CD14-positive monocyte (primary cell): ENCODE measurements at regions not wholly inside any gene's neighbourhood (a gene's known extent, or its start where the extent isn't known, plus 50 kb on each side); places are given as distances from the start of the nearest gene placed in this dataset.

Experiments used
- DNase-seq, 3 donors: peaks; one replicate each; pipeline ENCODE4 v3.0.0-alpha.2; 2011 to 2022
- H2AFZ ChIP-seq: 2 replicates; pipeline ENCODE4 v1.6.0; 2012; ENCODE audit warnings: mild to moderate bottlenecking, low read depth, low read length, inconsistent platforms; ENCODE audit not compliant: insufficient read depth, poor library complexity, severe bottlenecking
- H3K27ac ChIP-seq, 2 donors: 1 replicate in 1 of 2; 2 replicates in 1 of 2; pipeline ENCODE4 v1.5.1; 2012 to 2013; ENCODE audit warnings: low read length in 2 of 2, control low read depth in 1 of 2, inconsistent platforms in 1 of 2, low read depth in 1 of 2, mild to moderate bottlenecking in 1 of 2
- H3K27me3 ChIP-seq, 2 donors: one replicate each; pipeline versions ENCODE4 v1.6.0 to v1.6.1; 2011 to 2013; ENCODE audit warnings: low read length in 2 of 2; ENCODE audit not compliant: control insufficient read depth in 2 of 2, insufficient read depth in 2 of 2
- H3K36me3 ChIP-seq, 2 donors: replicated peaks in 1 of 2; 1 replicate in 1 of 2; 2 replicates in 1 of 2; pipeline versions ENCODE4 v1.5.1 to v1.6.1; 2012 to 2013; ENCODE audit warnings: low read length in 2 of 2, control low read depth in 1 of 2, inconsistent platforms in 1 of 2, mild to moderate bottlenecking in 1 of 2; ENCODE audit not compliant: insufficient read depth in 2 of 2, control insufficient read depth in 1 of 2
- H3K4me1 ChIP-seq, 2 donors: 1 replicate in 1 of 2; 2 replicates in 1 of 2; pipeline versions ENCODE4 v1.5.1 to v1.6.1; 2012 to 2013; ENCODE audit warnings: low read length in 2 of 2, control low read depth in 1 of 2, inconsistent platforms in 1 of 2, mild to moderate bottlenecking in 1 of 2, moderate library complexity in 1 of 2; ENCODE audit not compliant: insufficient read depth in 2 of 2, control insufficient read depth in 1 of 2
- H3K4me2 ChIP-seq: replicated peaks from 2 replicates; pipeline ENCODE3; 2012; ENCODE audit warnings: low read length, moderate library complexity, mild to moderate bottlenecking; ENCODE audit not compliant: poor library complexity, severe bottlenecking; ENCODE audit errors: extremely low read depth
- H3K4me3 ChIP-seq, 3 experiments: fragments of 200-600 bp in 1 of 3; sonication (generic) in 1 of 3; replicated peaks in 1 of 3; 1 replicate in 2 of 3; 2 replicates in 1 of 3; pipeline ENCODE4 v1.5.1; 2011 to 2013; ENCODE audit warnings: low read length in 3 of 3, mild to moderate bottlenecking in 3 of 3, control low read depth in 2 of 3, low read depth in 2 of 3, inconsistent platforms in 1 of 3, moderate library complexity in 1 of 3
- H3K79me2 ChIP-seq: 2 replicates; pipeline ENCODE4 v1.6.0; 2012; ENCODE audit warnings: mild to moderate bottlenecking, control low read depth, inconsistent platforms, low read length, moderate library complexity; ENCODE audit not compliant: insufficient read depth
- H3K9ac ChIP-seq: 2 replicates; pipeline ENCODE4 v1.6.0; 2017; ENCODE audit warnings: low read length, mild to moderate bottlenecking; ENCODE audit not compliant: insufficient read depth, poor library complexity, severe bottlenecking
- H3K9me3 ChIP-seq, 2 donors: replicated peaks in 1 of 2; 1 replicate in 1 of 2; 2 replicates in 1 of 2; pipeline versions ENCODE4 v1.5.1 to v1.6.1; 2012 to 2013; ENCODE audit warnings: low read length in 2 of 2, control low read depth in 1 of 2; ENCODE audit not compliant: control insufficient read depth in 1 of 2, insufficient read depth in 1 of 2
- H4K20me1 ChIP-seq: 2 replicates; pipeline ENCODE4 v1.6.0; 2012; ENCODE audit warnings: mild to moderate bottlenecking, low read length, control low read depth, moderate library complexity; ENCODE audit not compliant: insufficient read depth
- H3K27ac Mint-ChIP-seq, 7 donors: one replicate each; pipeline ENCODE4 v1.8.0; 2020; ENCODE audit warnings: mild to moderate bottlenecking in 7 of 7, mixed read lengths in 7 of 7, moderate library complexity in 6 of 7, inconsistent platforms in 2 of 7
- H3K27me3 Mint-ChIP-seq, 3 donors: one replicate each; pipeline ENCODE4 v1.8.0; 2021 to 2022; ENCODE audit warnings: low read depth in 3 of 3, mild to moderate bottlenecking in 3 of 3, mixed read lengths in 3 of 3, moderate library complexity in 3 of 3, inconsistent platforms in 1 of 3
- H3K36me3 Mint-ChIP-seq, 2 donors: one replicate each; pipeline ENCODE4 v1.8.0; 2020; ENCODE audit warnings: mixed read lengths in 2 of 2, inconsistent platforms in 1 of 2, mild to moderate bottlenecking in 1 of 2
- H3K4me1 Mint-ChIP-seq: one replicate; pipeline ENCODE4 v1.8.0; 2020; ENCODE audit warnings: mild to moderate bottlenecking, mixed read lengths
- H3K4me3 Mint-ChIP-seq, 2 donors: one replicate each; pipeline ENCODE4 v1.8.0; 2020; ENCODE audit warnings: mild to moderate bottlenecking in 2 of 2, mixed read lengths in 2 of 2, moderate library complexity in 1 of 2
- H3K9me3 Mint-ChIP-seq, 7 donors: one replicate each; pipeline ENCODE4 v1.8.0; 2020 to 2022; ENCODE audit warnings: mixed read lengths in 7 of 7, mild to moderate bottlenecking in 6 of 7, moderate library complexity in 6 of 7, inconsistent platforms in 2 of 7
- WGBS: methylation state at CpG from one replicate; pipeline ENCODE4 v1.1.5; 2013; ENCODE audit warnings: missing lambda C conversion rate; ENCODE audit not compliant: insufficient coverage; 5-methylcytosine and 5-hydroxymethylcytosine counted together
- intact Hi-C, 2 donors: fragments of 100-400 bp; cut with micrococcal nuclease; formaldehyde crosslinking; loops; one replicate each; pipeline versions ENCODE4 v1.15.0 to v1.15.1; 2023
- TF ChIP-seq, protein P1 (sequence below): fragments of 200-600 bp; IDR thresholded peaks from one replicate; pipeline ENCODE4 v1.8.0; 2022; ENCODE audit warnings: antibody characterized with exemption, mild to moderate bottlenecking

DNA sequence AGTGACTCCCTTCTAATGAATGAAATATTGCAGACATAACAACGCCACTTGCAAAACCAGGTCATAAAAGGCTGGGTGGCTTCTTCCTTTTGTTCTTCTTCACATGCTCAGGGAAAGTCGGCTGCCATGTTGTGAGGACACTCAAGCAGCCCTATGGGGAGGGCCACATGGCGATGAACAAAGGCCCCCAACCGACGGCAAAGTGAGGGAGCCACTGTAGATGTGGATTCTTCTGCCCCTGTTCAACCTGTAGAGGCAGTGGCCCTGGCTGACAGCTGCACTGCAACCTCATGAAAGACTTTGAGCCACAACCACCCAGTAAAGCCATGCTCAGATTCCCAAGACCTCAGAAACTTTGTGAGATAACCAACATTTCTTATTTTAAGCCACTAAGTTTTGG, 203.5 kb upstream of the TNRC6C start:
- H3K36me3 Mint-ChIP-seq, result no peaks in the 10 kb centered on the region
- H3K27me3 ChIP-seq, result no peaks in the 10 kb centered on the region
- peaks cover 2 to 4% (median 2%) of the 10 kb centered on the region in 3 donors for H3K27me3 Mint-ChIP-seq
- H3K4me1 Mint-ChIP-seq, result no peaks in the 10 kb centered on the region
- H3K9me3 ChIP-seq, result peaks cover 4 to 9% of the 10 kb centered on the region in 2 donors
- H3K9ac ChIP-seq, result no peak overlapping the region
- no peaks in the 10 kb centered on the region for H3K79me2 ChIP-seq
- TF ChIP-seq, protein P1, sequence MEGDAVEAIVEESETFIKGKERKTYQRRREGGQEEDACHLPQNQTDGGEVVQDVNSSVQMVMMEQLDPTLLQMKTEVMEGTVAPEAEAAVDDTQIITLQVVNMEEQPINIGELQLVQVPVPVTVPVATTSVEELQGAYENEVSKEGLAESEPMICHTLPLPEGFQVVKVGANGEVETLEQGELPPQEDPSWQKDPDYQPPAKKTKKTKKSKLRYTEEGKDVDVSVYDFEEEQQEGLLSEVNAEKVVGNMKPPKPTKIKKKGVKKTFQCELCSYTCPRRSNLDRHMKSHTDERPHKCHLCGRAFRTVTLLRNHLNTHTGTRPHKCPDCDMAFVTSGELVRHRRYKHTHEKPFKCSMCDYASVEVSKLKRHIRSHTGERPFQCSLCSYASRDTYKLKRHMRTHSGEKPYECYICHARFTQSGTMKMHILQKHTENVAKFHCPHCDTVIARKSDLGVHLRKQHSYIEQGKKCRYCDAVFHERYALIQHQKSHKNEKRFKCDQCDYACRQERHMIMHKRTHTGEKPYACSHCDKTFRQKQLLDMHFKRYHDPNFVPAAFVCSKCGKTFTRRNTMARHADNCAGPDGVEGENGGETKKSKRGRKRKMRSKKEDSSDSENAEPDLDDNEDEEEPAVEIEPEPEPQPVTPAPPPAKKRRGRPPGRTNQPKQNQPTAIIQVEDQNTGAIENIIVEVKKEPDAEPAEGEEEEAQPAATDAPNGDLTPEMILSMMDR, result no peak
- no peak overlapping the region for H3K4me2 ChIP-seq
- H3K36me3 ChIP-seq, result no peaks in the 10 kb centered on the region
- 100% methylated on average over 2 of the region's 5 CpGs for WGBS
- no peaks in the 10 kb centered on the region for H4K20me1 ChIP-seq
- no peak overlapping the region for H3K4me3 Mint-ChIP-seq
- H3K9me3 Mint-ChIP-seq, result peaks cover 4 to 12% (median 7%) of the 10 kb centered on the region in 7 donors
- no peak overlapping the region for H3K27ac Mint-ChIP-seq
- H3K4me3 ChIP-seq, result no peak overlapping the region
- intact Hi-C loops, result no loop called here
- H2AFZ ChIP-seq, result no peak overlapping the region
- no peak for DNase-seq
- H3K27ac ChIP-seq, result no peak overlapping the region
- no peaks in the 10 kb centered on the region for H3K4me1 ChIP-seq

DNA sequence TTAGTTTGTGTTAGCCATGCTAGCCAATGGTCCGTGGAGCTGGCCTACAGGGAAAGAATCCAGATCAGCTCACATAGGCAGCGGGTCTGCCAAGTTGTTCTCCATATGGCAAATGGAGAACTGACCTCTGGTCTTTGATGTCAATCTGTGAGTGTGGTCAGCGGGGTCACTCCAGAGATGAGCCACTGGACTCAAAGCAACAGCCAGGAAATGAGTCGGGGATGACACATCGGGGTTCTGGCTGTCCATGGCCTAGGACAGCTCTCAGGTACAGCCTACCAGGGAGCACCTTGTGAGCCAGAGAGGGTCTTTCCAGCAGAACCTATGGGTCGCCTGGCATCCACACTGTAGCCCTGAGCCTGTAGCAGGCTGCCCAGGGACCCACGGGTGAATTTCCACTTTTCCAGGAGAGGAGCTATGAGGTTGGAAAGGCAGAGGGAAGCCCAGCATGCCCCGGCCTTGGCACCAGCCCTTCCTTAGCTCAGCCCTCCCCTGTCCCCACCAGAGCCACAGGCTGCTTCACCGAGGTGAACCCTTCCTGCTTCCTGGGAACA, 203.0 kb upstream of the TNRC6C start:
- TF ChIP-seq, protein P1, result no peak
- Histone ChIP-seq H3K36me3 (no peaks in the 10 kb centered on the region), H4K20me1 (no peaks in the 10 kb centered on the region), H3K4me1 (no peaks in the 10 kb centered on the region), H2AFZ (no peak overlapping the region), H3K27ac (no peak overlapping the region), H3K79me2 (no peaks in the 10 kb centered on the region), H3K9me3 (peaks cover 4 to 11% of the 10 kb centered on the region in 2 donors), H3K27me3 (no peaks in the 10 kb centered on the region), H3K4me2 (no peak overlapping the region), H3K4me3 (no peak overlapping the region), H3K9ac (no peak overlapping the region)
- WGBS, result 93% methylated on average over 9 of the region's 9 CpGs
- H3K27ac Mint-ChIP-seq, result peak overlapping the region in 1 of 7 donors; percentile 22
- H3K36me3 Mint-ChIP-seq, result no peaks in the 10 kb centered on the region
- H3K4me1 Mint-ChIP-seq, result no peaks in the 10 kb centered on the region
- peaks cover 4 to 12% (median 7%) of the 10 kb centered on the region in 7 donors for H3K9me3 Mint-ChIP-seq
- intact Hi-C loops, result no loop called here
- peaks cover 2 to 4% (median 2%) of the 10 kb centered on the region in 3 donors for H3K27me3 Mint-ChIP-seq
- DNase-seq, result no peak
- no peak overlapping the region for H3K4me3 Mint-ChIP-seq
